ENCODE measurements at regions not wholly inside any gene's neighbourhood (a gene's known extent, or its start where the extent isn't known, plus 50 kb on each side); places are given as distances from the start of the nearest gene placed in this dataset.

- DNase-seq: no peak
- H3K9me3 ChIP-seq: no peaks in the 10 kb centered on the region
- no peaks in the 10 kb centered on the region for H3K4me1 ChIP-seq
- TF ChIP-seq CTCF (IDR thresholded peaks at IDR 0.05) (no peak), POLR2A (IDR thresholded peaks at IDR 0.05) (no peak)
- no peaks in the 10 kb centered on the region for H3K27me3 ChIP-seq
- H3K27ac ChIP-seq: no peak overlapping the region
- H3K4me3 ChIP-seq: no peak overlapping the region
- H3K36me3 ChIP-seq: no peaks in the 10 kb centered on the region
Observed at GRCh38 chr7:24494832-24495231, 78.4 kb upstream of the PALS2 start.

GRCh38 chr7:24496036-24496435 lies 77.2 kb upstream of the PALS2 start:
- Histone ChIP-seq H3K4me1 (no peaks in the 10 kb centered on the region), H3K4me3 (no peak overlapping the region), H3K27ac (no peak overlapping the region), H3K9me3 (no peaks in the 10 kb centered on the region), H3K36me3 (no peaks in the 10 kb centered on the region), H3K27me3 (no peaks in the 10 kb centered on the region)
- TF ChIP-seq POLR2A (IDR thresholded peaks at IDR 0.05) (no peak), CTCF (IDR thresholded peaks at IDR 0.05) (no peak)
- no peak for DNase-seq

- TF ChIP-seq POLR2A (IDR thresholded peaks at IDR 0.05) (no peak), CTCF (IDR thresholded peaks at IDR 0.05) (no peak)
Observed at GRCh38 chr7:24498439-24498838, 74.8 kb upstream of the PALS2 start.

GRCh38 chr7:24499871-24500270 lies 73.4 kb upstream of the PALS2 start:
- no peaks in the 10 kb centered on the region for H3K9me3 ChIP-seq
- no peaks in the 10 kb centered on the region for H3K4me1 ChIP-seq
- no peak for DNase-seq
- no peak for TF ChIP-seq POLR2A (IDR thresholded peaks at IDR 0.05)
- TF ChIP-seq CTCF (IDR thresholded peaks at IDR 0.05): no peak
- no peaks in the 10 kb centered on the region for H3K27me3 ChIP-seq
- no peak overlapping the region for H3K27ac ChIP-seq
- no peaks in the 10 kb centered on the region for H3K36me3 ChIP-seq
- H3K4me3 ChIP-seq: no peak overlapping the region

More at GRCh38 chr7:24498439-24498838, 74.8 kb upstream of the PALS2 start:
- no peak overlapping the region for H3K4me3 ChIP-seq
- no peaks in the 10 kb centered on the region for H3K4me1 ChIP-seq
- no peak overlapping the region for H3K27ac ChIP-seq
- H3K27me3 ChIP-seq: no peaks in the 10 kb centered on the region
- H3K36me3 ChIP-seq: no peaks in the 10 kb centered on the region
- no peak for DNase-seq
- H3K9me3 ChIP-seq: no peaks in the 10 kb centered on the region

GRCh38 chr7:24500599-24500998 lies 72.7 kb upstream of the PALS2 start:
- DNase-seq: no peak
- Histone ChIP-seq H3K27me3 (no peaks in the 10 kb centered on the region), H3K27ac (no peak overlapping the region), H3K4me1 (no peaks in the 10 kb centered on the region), H3K36me3 (no peaks in the 10 kb centered on the region), H3K4me3 (no peak overlapping the region), H3K9me3 (no peaks in the 10 kb centered on the region)
- no peak for TF ChIP-seq CTCF (IDR thresholded peaks at IDR 0.05)
- no peak for TF ChIP-seq POLR2A (IDR thresholded peaks at IDR 0.05)

GRCh38 chr7:24501009-24501408 lies 72.2 kb upstream of the PALS2 start:
- no peak overlapping the region for H3K4me3 ChIP-seq
- DNase-seq: no peak

More at GRCh38 chr7:24501009-24501408, 72.2 kb upstream of the PALS2 start:
- H3K36me3 ChIP-seq: no peaks in the 10 kb centered on the region
- no peaks in the 10 kb centered on the region for H3K9me3 ChIP-seq
- no peak for TF ChIP-seq CTCF (IDR thresholded peaks at IDR 0.05)
- no peak for TF ChIP-seq POLR2A (IDR thresholded peaks at IDR 0.05)
- no peak overlapping the region for H3K27ac ChIP-seq
- H3K27me3 ChIP-seq: no peaks in the 10 kb centered on the region
- no peaks in the 10 kb centered on the region for H3K4me1 ChIP-seq
